GM18870 (cell line): ENCODE measurements at regions not wholly inside any gene's neighbourhood (a gene's known extent, or its start where the extent isn't known, plus 50 kb on each side); places are given as distances from the start of the nearest gene placed in this dataset.
A peak's percentile ranks its signal among the peaks of the same experiment; 100 is the strongest.

Experiments
- ATAC-seq: cut with Tn5 transposase; IDR thresholded peaks from one replicate; pipeline ENCODE4 v1.9.1; 2021; ENCODE audit warnings: moderate library complexity; ENCODE audit not compliant: unreplicated experiment

GRCh38 chrX:115487608-115488007, 73.4 kb upstream of the PLS3 start:
- ATAC-seq: no peak

GRCh38 chrX:115490814-115491213, 70.2 kb upstream of the PLS3 start:
- ATAC-seq: no peak

- ATAC-seq: no peak
These were observed 69.2 kb upstream of the PLS3 start for GRCh38 chrX:115491766-115492165.

GRCh38 chrX:115493015-115493414, 68.0 kb upstream of the PLS3 start:
- no peak for ATAC-seq

GRCh38 chrX:115494161-115494560, 66.8 kb upstream of the PLS3 start:
- no peak for ATAC-seq

GRCh38 chrX:115499112-115499805, 61.7 kb upstream of the PLS3 start:
- ATAC-seq: no peak

- ATAC-seq: no peak
These were observed 57.9 kb upstream of the PLS3 start for GRCh38 chrX:115503099-115503498.

- peak; percentile 77 for ATAC-seq
These were observed 56.8 kb upstream of the PLS3 start for GRCh38 chrX:115504167-115504566.
